ENCODE measurements at regions not wholly inside any gene's neighbourhood (a gene's known extent, or its start where the extent isn't known, plus 50 kb on each side); places are given as distances from the start of the nearest gene placed in this dataset.

DNA sequence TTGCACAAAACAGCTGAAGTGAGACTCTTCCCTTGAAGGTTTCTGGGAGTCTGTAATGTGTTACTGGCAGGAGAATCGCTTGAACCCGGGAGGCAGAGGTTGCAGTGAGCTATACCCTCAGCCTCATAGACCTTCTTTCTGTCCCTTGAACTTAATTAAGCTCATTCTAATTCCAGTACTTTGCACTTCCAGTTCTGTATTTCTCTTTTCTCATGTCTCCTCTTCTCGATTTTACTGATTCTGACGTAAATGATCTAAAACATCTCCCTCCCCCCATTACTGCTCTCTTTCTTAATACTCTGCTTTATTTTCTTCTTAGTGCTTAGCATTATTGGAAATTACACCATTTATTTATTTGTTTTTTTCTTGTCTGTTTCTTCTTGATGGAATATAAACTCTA lies 165.4 kb upstream of the P2RY1 start:
- no peak for TF ChIP-seq POLR2A (IDR thresholded peaks at IDR 0.05)
- TF ChIP-seq, protein P1, sequence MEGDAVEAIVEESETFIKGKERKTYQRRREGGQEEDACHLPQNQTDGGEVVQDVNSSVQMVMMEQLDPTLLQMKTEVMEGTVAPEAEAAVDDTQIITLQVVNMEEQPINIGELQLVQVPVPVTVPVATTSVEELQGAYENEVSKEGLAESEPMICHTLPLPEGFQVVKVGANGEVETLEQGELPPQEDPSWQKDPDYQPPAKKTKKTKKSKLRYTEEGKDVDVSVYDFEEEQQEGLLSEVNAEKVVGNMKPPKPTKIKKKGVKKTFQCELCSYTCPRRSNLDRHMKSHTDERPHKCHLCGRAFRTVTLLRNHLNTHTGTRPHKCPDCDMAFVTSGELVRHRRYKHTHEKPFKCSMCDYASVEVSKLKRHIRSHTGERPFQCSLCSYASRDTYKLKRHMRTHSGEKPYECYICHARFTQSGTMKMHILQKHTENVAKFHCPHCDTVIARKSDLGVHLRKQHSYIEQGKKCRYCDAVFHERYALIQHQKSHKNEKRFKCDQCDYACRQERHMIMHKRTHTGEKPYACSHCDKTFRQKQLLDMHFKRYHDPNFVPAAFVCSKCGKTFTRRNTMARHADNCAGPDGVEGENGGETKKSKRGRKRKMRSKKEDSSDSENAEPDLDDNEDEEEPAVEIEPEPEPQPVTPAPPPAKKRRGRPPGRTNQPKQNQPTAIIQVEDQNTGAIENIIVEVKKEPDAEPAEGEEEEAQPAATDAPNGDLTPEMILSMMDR (IDR thresholded peaks at IDR 0.05) = no peak
- no peak for TF ChIP-seq EP300 (IDR thresholded peaks at IDR 0.05; ENCODE audit: low read depth)
- TF ChIP-seq POLR2AphosphoS5 (IDR thresholded peaks at IDR 0.05) = no peak

All from transverse colon (tissue), 4 donors.